ENCODE measurements at regions not wholly inside any gene's neighbourhood (a gene's known extent, or its start where the extent isn't known, plus 50 kb on each side); places are given as distances from the start of the nearest gene placed in this dataset.

GRCh38 chr12:45598336-45598735 lies 131.2 kb upstream of the ARID2 start:
- no peak for TF ChIP-seq CTCF (IDR thresholded peaks at IDR 0.05; ENCODE audit: borderline replicate concordance, extremely low read depth, insufficient read depth)
- no peak for FAIRE-seq
- no peak for DNase-seq
- no peaks in the 10 kb centered on the region for H3K27me3 ChIP-seq (ENCODE audit: control insufficient read depth, insufficient read depth, low read length)
- H3K36me3 ChIP-seq (ENCODE audit: control insufficient read depth in 2 of 3, insufficient read depth in 3 of 3, low read length in 3 of 3): no peaks in the 10 kb centered on the region
- no peaks in the 10 kb centered on the region for H3K4me1 ChIP-seq (ENCODE audit: control insufficient read depth in 2 of 3, insufficient read depth in 2 of 3, low read depth in 1 of 3, low read length in 3 of 3)
- no peak overlapping the region for H3K27ac ChIP-seq (ENCODE audit: low read depth in 2 of 2, low read length in 2 of 2)
- no peak overlapping the region for H3K9ac ChIP-seq (ENCODE audit: low read length in 3 of 3)
- H3K9me3 ChIP-seq (ENCODE audit: control insufficient read depth in 2 of 3, insufficient read depth in 1 of 3, low read length in 3 of 3): no peaks in the 10 kb centered on the region
- intact Hi-C loops (cut with DNase I): no loop called here
- H3K4me3 ChIP-seq (ENCODE audit: low read length in 3 of 3): no peak overlapping the region

GRCh38 chr12:45598761-45599160 lies 130.7 kb upstream of the ARID2 start:
- no peaks in the 10 kb centered on the region for H3K9me3 ChIP-seq (ENCODE audit: control insufficient read depth in 2 of 3, insufficient read depth in 1 of 3, low read length in 3 of 3)
- no peak for FAIRE-seq
- intact Hi-C loops (cut with DNase I): no loop called here

GRCh38 chr12:45599196-45599595 lies 130.3 kb upstream of the ARID2 start:
- intact Hi-C loops (cut with DNase I): no loop called here
- H3K9ac ChIP-seq (ENCODE audit: low read length in 3 of 3): no peak overlapping the region
- H3K27me3 ChIP-seq (ENCODE audit: control insufficient read depth, insufficient read depth, low read length): no peaks in the 10 kb centered on the region
- no peak overlapping the region for H3K4me3 ChIP-seq (ENCODE audit: low read length in 3 of 3)
- TF ChIP-seq CTCF (IDR thresholded peaks at IDR 0.05; ENCODE audit: borderline replicate concordance, extremely low read depth, insufficient read depth): no peak
- H3K9me3 ChIP-seq (ENCODE audit: control insufficient read depth in 2 of 3, insufficient read depth in 1 of 3, low read length in 3 of 3): no peaks in the 10 kb centered on the region
- FAIRE-seq (no peak), DNase-seq (no peak)
- H3K36me3 ChIP-seq (ENCODE audit: control insufficient read depth in 2 of 3, insufficient read depth in 3 of 3, low read length in 3 of 3): no peaks in the 10 kb centered on the region
- no peak overlapping the region for H3K27ac ChIP-seq (ENCODE audit: low read depth in 2 of 2, low read length in 2 of 2)
- no peaks in the 10 kb centered on the region for H3K4me1 ChIP-seq (ENCODE audit: control insufficient read depth in 2 of 3, insufficient read depth in 2 of 3, low read depth in 1 of 3, low read length in 3 of 3)

More at GRCh38 chr12:45598761-45599160, 130.7 kb upstream of the ARID2 start:
- Histone ChIP-seq H3K27ac (ENCODE audit: low read depth in 2 of 2, low read length in 2 of 2) (no peak overlapping the region), H3K4me3 (ENCODE audit: low read length in 3 of 3) (no peak overlapping the region), H3K4me1 (ENCODE audit: control insufficient read depth in 2 of 3, insufficient read depth in 2 of 3, low read depth in 1 of 3, low read length in 3 of 3) (no peaks in the 10 kb centered on the region), H3K36me3 (ENCODE audit: control insufficient read depth in 2 of 3, insufficient read depth in 3 of 3, low read length in 3 of 3) (no peaks in the 10 kb centered on the region), H3K27me3 (ENCODE audit: control insufficient read depth, insufficient read depth, low read length) (no peaks in the 10 kb centered on the region), H3K9ac (ENCODE audit: low read length in 3 of 3) (no peak overlapping the region)
- no peak for TF ChIP-seq CTCF (IDR thresholded peaks at IDR 0.05; ENCODE audit: borderline replicate concordance, extremely low read depth, insufficient read depth)
- no peak for DNase-seq

GRCh38 chr12:45601390-45601789 lies 128.1 kb upstream of the ARID2 start:
- H3K9ac ChIP-seq (ENCODE audit: low read length in 3 of 3): no peak overlapping the region
- intact Hi-C loops (cut with DNase I): no loop called here
- H3K9me3 ChIP-seq (ENCODE audit: control insufficient read depth in 2 of 3, insufficient read depth in 1 of 3, low read length in 3 of 3): peaks cover 0 to 16% (median 0%) of the 10 kb centered on the region in 3 donors
- no peak for DNase-seq
- H3K27me3 ChIP-seq (ENCODE audit: control insufficient read depth, insufficient read depth, low read length): no peaks in the 10 kb centered on the region
- H3K36me3 ChIP-seq (ENCODE audit: control insufficient read depth in 2 of 3, insufficient read depth in 3 of 3, low read length in 3 of 3): no peaks in the 10 kb centered on the region
- no peak for TF ChIP-seq CTCF (IDR thresholded peaks at IDR 0.05; ENCODE audit: borderline replicate concordance, extremely low read depth, insufficient read depth)
- no peak overlapping the region for H3K4me3 ChIP-seq (ENCODE audit: low read length in 3 of 3)
- no peaks in the 10 kb centered on the region for H3K4me1 ChIP-seq (ENCODE audit: control insufficient read depth in 2 of 3, insufficient read depth in 2 of 3, low read depth in 1 of 3, low read length in 3 of 3)
- no peak for FAIRE-seq
- no peak overlapping the region for H3K27ac ChIP-seq (ENCODE audit: low read depth in 2 of 2, low read length in 2 of 2)
